ENCODE measurements at regions not wholly inside any gene's neighbourhood (a gene's known extent, or its start where the extent isn't known, plus 50 kb on each side); places are given as distances from the start of the nearest gene placed in this dataset.
"Not testable (repeated sequence)": the region's sequence is repeated elsewhere in the genome, so short reads cannot be mapped to it uniquely, and the experiment has no call there.

DNA sequence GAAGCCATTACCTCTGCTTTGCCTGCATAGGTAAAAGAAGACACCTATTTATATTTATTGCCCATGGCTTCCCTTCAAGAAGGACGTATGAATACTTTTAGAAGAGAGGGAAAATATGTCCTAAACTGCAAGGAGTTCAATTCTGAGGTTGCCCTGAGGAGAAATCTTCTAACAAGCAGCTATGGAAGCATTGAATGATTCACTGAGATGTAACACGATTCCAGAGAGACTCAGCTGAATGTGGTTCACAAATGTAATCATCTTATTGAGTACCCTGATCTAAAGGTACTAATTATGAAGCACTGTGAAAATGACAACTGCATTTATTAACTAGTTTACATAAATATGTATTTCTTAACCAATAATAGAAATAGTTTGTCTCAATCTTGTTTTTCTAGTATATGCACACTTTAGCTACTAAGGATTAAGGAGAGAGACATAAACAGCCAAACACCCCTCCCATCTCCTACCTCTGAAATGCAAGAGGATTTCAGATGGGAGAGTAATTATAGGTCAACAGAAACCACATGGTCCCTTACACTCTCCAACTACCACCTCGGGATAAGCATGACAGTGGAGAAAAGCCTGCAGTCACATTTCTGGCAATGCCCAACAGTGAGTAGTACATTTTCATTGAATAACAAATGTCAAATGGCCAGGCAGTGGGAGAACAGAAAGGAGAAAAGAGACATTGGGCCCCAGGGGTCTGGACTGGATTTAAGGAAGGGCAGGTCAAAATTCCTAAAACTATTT lies 506.2 kb upstream of the IL12A start:
- H3K27me3 ChIP-seq (ENCODE audit: control insufficient read depth, insufficient read depth, low read length): no peaks in the 10 kb centered on the region
- no peak overlapping the region for H3K9ac ChIP-seq (ENCODE audit: low read depth, low read length)
- H3K36me3 ChIP-seq (ENCODE audit: insufficient read depth, low read length): no peaks in the 10 kb centered on the region
- H3K9me3 ChIP-seq (replicated peaks; ENCODE audit: low read length): no peaks in the 10 kb centered on the region
- H3K4me1 ChIP-seq (ENCODE audit: control insufficient read depth, insufficient read depth, low read length): no peaks in the 10 kb centered on the region
- no peak overlapping the region for H3K4me2 ChIP-seq (ENCODE audit: low read length)
- H3K4me3 ChIP-seq (ENCODE audit: low read length): no peak overlapping the region

DNA sequence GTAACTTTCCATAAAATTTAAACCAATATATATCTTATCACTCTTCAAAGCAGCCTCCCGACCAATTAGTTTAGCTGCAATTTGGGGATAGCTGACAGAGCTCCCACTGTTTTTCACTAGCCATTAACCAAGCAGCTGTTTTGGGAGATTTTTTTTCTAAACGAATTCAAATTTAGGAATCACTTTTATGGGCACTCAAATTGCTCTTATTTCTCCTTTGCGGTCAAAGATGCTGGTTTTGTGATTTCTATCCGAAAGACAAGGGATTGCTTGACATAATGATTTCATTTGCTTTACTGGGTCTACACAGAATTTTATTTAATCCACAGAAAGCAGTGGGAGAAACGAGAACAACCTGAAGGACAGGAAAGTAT lies 505.7 kb upstream of the IL12A start:
- H3K9ac ChIP-seq (ENCODE audit: low read depth, low read length): no peak overlapping the region
- no peak overlapping the region for H3K4me3 ChIP-seq (ENCODE audit: low read length)
- H3K4me2 ChIP-seq (ENCODE audit: low read length): no peak overlapping the region
- no peaks in the 10 kb centered on the region for H3K9me3 ChIP-seq (replicated peaks; ENCODE audit: low read length)
- no peaks in the 10 kb centered on the region for H3K36me3 ChIP-seq (ENCODE audit: insufficient read depth, low read length)
- no peaks in the 10 kb centered on the region for H3K27me3 ChIP-seq (ENCODE audit: control insufficient read depth, insufficient read depth, low read length)
- H3K4me1 ChIP-seq (ENCODE audit: control insufficient read depth, insufficient read depth, low read length): no peaks in the 10 kb centered on the region

DNA sequence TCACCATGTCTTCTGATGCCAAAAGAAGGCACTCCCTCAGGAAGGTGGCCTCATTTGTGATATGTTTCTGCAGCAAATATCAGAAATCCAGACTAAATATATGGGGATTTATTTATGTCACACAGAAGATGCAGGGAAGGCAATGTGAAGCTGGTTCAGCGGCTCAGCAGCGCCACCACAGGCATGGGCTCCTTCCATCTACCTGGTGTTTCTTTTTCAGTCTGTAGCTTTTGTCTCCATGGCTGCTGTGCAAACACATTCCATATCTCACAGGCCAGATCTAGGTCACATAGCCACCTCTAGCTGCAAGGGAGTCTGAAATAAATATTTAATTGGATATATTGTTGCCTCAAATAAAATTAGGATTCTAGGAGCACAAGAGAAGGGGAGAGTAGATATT lies 502.1 kb upstream of the IL12A start:
- no peak overlapping the region for H3K4me3 ChIP-seq (ENCODE audit: low read length)
- H3K4me1 ChIP-seq (ENCODE audit: control insufficient read depth, insufficient read depth, low read length): no peaks in the 10 kb centered on the region
- no peaks in the 10 kb centered on the region for H3K27me3 ChIP-seq (ENCODE audit: control insufficient read depth, insufficient read depth, low read length)
- H3K36me3 ChIP-seq (ENCODE audit: insufficient read depth, low read length): no peaks in the 10 kb centered on the region
- no peak overlapping the region for H3K4me2 ChIP-seq (ENCODE audit: low read length)
- H3K9ac ChIP-seq (ENCODE audit: low read depth, low read length): no peak overlapping the region
- H3K9me3 ChIP-seq (replicated peaks; ENCODE audit: low read length): no peaks in the 10 kb centered on the region

DNA sequence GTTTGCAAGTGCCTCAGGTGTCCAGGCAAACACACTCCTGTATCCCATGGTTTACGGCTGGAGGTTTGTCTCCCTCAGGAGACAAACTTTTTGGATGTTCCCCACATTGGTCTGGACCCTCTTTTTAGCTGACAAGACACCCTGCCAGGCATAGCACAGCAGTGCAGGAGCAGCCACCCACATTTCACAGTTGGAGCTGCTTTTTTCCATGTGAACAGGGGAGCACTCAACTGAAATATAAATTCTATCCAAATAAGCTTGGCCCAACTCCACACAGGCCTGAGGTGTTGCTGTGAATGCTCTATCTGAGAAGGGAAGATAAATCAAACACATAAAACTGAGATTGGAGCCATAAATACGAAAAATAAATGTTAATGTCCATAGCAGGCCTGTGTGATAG lies 501.3 kb upstream of the IL12A start:
- no peak overlapping the region for H3K4me2 ChIP-seq (ENCODE audit: low read length)
- no peaks in the 10 kb centered on the region for H3K27me3 ChIP-seq (ENCODE audit: control insufficient read depth, insufficient read depth, low read length)
- H3K4me3 ChIP-seq (ENCODE audit: low read length): no peak overlapping the region
- no peaks in the 10 kb centered on the region for H3K9me3 ChIP-seq (replicated peaks; ENCODE audit: low read length)
- H3K36me3 ChIP-seq (ENCODE audit: insufficient read depth, low read length): no peaks in the 10 kb centered on the region
- no peak overlapping the region for H3K9ac ChIP-seq (ENCODE audit: low read depth, low read length)
- H3K4me1 ChIP-seq (ENCODE audit: control insufficient read depth, insufficient read depth, low read length): no peaks in the 10 kb centered on the region

DNA sequence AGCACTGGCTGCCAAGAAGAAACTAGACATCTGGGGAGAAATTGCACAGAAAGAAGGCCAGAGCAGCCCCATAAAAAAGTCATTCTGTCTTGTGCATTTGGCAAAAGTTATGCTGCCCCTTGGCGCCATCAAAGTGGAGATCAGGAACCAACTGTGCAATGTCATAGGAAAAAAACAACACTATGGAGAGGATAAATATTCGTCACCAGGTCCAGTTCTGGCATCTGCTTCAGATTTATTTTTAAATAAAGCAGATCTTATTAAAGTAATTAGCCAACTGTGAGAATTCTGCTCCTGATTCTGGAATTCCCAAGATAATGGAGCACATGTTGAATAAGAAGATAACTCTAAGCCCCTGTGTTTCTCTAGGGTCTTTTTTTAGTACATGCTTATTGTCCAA lies 500.0 kb upstream of the IL12A start:
- no peak overlapping the region for H3K4me2 ChIP-seq (ENCODE audit: low read length)
- H3K9ac ChIP-seq (ENCODE audit: low read depth, low read length): no peak overlapping the region
- H3K27me3 ChIP-seq (ENCODE audit: control insufficient read depth, insufficient read depth, low read length): no peaks in the 10 kb centered on the region
- no peaks in the 10 kb centered on the region for H3K36me3 ChIP-seq (ENCODE audit: insufficient read depth, low read length)
- no peaks in the 10 kb centered on the region for H3K9me3 ChIP-seq (replicated peaks; ENCODE audit: low read length)
- no peaks in the 10 kb centered on the region for H3K4me1 ChIP-seq (ENCODE audit: control insufficient read depth, insufficient read depth, low read length)
- no peak overlapping the region for H3K4me3 ChIP-seq (ENCODE audit: low read length)

DNA sequence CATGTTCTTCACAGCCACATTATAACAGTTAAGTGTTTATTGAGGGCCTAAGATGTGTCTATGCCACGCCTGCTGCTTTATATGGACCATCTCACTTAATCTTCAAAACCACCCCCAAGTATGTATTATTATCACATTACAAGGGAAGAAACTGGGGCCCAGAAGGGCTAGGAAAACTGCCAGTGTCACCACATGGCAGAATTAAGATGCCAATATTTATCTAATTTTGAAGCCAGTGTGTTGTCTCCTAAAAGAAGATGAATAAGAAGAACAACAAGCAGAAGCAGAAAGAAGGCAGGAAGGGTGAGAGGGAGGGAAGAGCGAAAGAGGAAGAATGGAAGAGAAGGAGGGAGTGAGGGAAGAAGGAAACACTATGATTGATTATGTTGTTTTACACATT lies 491.3 kb upstream of the IL12A start:
- no peak overlapping the region for H3K4me2 ChIP-seq (ENCODE audit: low read length)
- no peaks in the 10 kb centered on the region for H3K27me3 ChIP-seq (ENCODE audit: control insufficient read depth, insufficient read depth, low read length)
- no peak overlapping the region for H3K9ac ChIP-seq (ENCODE audit: low read depth, low read length)
- peaks cover 8% of the 10 kb centered on the region for H3K4me1 ChIP-seq (ENCODE audit: control insufficient read depth, insufficient read depth, low read length)
- no peaks in the 10 kb centered on the region for H3K9me3 ChIP-seq (replicated peaks; ENCODE audit: low read length)
- no peaks in the 10 kb centered on the region for H3K36me3 ChIP-seq (ENCODE audit: insufficient read depth, low read length)
- no peak overlapping the region for H3K4me3 ChIP-seq (ENCODE audit: low read length)

DNA sequence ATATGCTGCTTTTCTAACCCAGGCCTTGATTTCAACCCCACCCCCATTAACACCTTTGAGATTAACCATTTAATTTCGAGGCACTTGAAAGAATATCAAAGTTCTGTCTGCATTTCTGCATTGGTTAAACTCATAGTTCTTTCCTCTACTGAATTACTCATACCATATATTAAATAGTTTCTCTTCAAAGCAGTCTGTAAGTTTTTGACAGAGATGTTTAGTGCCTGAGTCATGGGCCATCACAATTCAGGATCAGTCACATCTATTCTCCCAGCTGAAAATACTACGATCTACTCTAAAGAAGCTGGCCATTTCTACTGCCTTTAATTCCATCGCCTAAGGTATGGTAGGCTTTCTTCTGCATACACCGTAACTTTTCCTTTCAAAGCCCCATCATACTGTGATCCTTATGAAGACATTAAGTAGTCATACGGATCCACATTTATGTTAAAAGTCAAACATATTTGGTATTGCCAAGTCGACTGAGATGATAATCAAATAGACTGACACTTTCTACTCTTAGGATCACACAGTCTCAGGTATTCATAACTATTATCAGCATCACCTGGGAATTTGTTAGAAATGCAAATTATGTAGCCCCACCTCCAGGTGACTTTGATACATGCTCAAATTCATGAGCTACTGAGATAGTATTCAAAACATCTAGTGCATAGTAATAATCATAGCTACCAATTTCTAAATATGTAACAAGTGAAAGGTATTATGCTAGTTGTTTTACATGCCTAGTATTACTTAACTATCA lies 489.4 kb upstream of the IL12A start:
- H3K27me3 ChIP-seq (ENCODE audit: control insufficient read depth, insufficient read depth, low read length): no peaks in the 10 kb centered on the region

DNA sequence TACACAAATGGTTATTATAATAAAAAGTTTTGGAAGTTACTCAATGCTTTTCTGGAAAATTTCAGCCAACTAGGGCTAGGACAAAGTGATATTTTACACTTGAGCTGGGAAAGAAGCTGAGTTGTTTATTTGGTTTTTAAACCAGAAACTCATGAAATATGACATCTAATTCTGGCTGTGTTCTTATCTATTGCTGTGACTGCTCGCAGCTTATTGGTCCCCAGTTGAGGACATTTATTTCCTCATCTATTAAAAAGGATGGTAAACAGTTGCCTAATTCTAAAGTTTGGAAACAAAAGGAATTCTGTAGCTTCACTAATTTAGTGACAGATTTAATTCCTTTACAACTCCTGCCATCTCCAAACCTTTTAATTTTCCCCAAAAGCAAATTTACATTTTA lies 487.6 kb upstream of the IL12A start:
- Histone ChIP-seq H3K9me3 (replicated peaks; ENCODE audit: low read length) (no peaks in the 10 kb centered on the region), H3K4me1 (ENCODE audit: control insufficient read depth, insufficient read depth, low read length) (peaks cover 8% of the 10 kb centered on the region), H3K36me3 (ENCODE audit: insufficient read depth, low read length) (no peaks in the 10 kb centered on the region), H3K4me2 (ENCODE audit: low read length) (no peak overlapping the region), H3K27me3 (ENCODE audit: control insufficient read depth, insufficient read depth, low read length) (no peaks in the 10 kb centered on the region), H3K4me3 (ENCODE audit: low read length) (no peak overlapping the region), H3K9ac (ENCODE audit: low read depth, low read length) (no peak overlapping the region)

More for the DNA sequence above, 489.4 kb upstream of the IL12A start:
- H3K4me1 ChIP-seq (ENCODE audit: control insufficient read depth, insufficient read depth, low read length): peaks cover 8% of the 10 kb centered on the region
- H3K4me2 ChIP-seq (ENCODE audit: low read length): peak overlapping the region; percentile 9
- H3K9me3 ChIP-seq (replicated peaks; ENCODE audit: low read length): no peaks in the 10 kb centered on the region
- H3K36me3 ChIP-seq (ENCODE audit: insufficient read depth, low read length): no peaks in the 10 kb centered on the region
- no peak overlapping the region for H3K9ac ChIP-seq (ENCODE audit: low read depth, low read length)
- no peak overlapping the region for H3K4me3 ChIP-seq (ENCODE audit: low read length)

DNA sequence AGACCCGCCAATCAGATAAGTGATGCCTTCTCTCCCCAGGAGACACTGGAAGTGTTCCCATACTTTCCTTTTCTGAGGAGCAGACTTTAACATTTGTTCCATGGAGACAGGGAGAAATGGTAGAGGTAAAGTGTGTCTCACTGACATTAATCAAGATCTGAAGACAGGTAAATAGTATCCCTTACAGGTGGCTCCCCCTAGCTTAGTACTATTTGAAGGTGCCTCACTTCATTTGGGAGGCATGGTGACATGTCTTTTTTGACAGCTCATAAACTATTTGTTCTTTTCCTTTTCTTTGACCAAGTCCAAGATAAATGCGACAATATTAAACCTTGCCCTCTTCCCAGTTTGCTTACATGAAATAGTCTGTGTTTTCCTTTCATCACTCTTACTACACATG lies 485.6 kb upstream of the IL12A start:
- Histone ChIP-seq H3K4me3 (ENCODE audit: low read length) (no peak overlapping the region), H3K4me1 (ENCODE audit: control insufficient read depth, insufficient read depth, low read length) (peaks cover 8% of the 10 kb centered on the region), H3K4me2 (ENCODE audit: low read length) (no peak overlapping the region), H3K27me3 (ENCODE audit: control insufficient read depth, insufficient read depth, low read length) (no peaks in the 10 kb centered on the region), H3K9ac (ENCODE audit: low read depth, low read length) (no peak overlapping the region), H3K9me3 (replicated peaks; ENCODE audit: low read length) (no peaks in the 10 kb centered on the region), H3K36me3 (ENCODE audit: insufficient read depth, low read length) (no peaks in the 10 kb centered on the region)

DNA sequence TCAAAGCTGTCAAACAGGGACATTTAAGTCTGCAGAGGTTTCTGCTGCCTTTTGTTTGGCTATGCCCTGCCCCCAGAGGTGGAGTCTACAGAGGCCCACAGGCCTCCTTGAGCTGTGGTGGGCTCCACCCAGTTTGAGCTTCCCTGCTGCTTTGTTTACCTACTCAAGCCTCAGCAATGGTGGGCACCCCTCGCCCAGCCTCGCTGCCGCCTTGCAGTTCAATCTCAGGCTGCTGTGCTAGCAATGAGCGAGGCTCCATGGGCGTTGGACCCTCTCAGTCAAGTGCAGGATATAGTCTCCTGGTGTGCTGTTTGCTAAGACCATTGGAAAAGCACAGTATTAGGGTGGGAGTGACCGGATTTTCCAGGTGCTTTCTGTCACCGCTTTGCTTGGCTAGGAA lies 477.6 kb upstream of the IL12A start:
- H3K4me2 ChIP-seq (ENCODE audit: low read length); H3K9ac ChIP-seq (ENCODE audit: low read depth, low read length); H3K36me3 ChIP-seq (ENCODE audit: insufficient read depth, low read length); H3K9me3 ChIP-seq (replicated peaks; ENCODE audit: low read length); H3K4me1 ChIP-seq (ENCODE audit: control insufficient read depth, insufficient read depth, low read length); H3K27me3 ChIP-seq (ENCODE audit: control insufficient read depth, insufficient read depth, low read length); H3K4me3 ChIP-seq (ENCODE audit: low read length): not testable (repeated sequence)

DNA sequence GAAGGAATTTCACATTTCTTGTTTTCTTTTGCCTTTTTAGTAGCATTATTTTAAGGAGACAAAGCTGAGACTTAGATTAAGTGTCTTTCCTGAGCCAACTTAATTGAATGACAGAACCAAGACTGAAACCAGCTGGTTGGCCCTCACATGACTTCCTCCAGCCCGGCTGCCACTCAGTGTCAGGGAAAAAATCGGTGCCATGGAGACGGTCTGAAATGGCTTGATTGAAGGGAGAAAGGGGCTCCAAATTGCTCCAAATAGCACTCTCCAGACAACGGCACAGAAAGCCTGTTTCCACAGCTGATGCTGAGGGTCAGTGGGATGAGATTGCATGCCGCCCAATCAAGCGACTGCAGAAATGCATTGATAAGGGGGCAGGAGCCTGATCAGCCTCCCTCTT lies 475.2 kb upstream of the IL12A start:
- Histone ChIP-seq H3K4me2 (ENCODE audit: low read length) (no peak overlapping the region), H3K36me3 (ENCODE audit: insufficient read depth, low read length) (no peaks in the 10 kb centered on the region), H3K4me3 (ENCODE audit: low read length) (no peak overlapping the region), H3K9ac (ENCODE audit: low read depth, low read length) (no peak overlapping the region), H3K4me1 (ENCODE audit: control insufficient read depth, insufficient read depth, low read length) (no peaks in the 10 kb centered on the region), H3K9me3 (replicated peaks; ENCODE audit: low read length) (no peaks in the 10 kb centered on the region), H3K27me3 (ENCODE audit: control insufficient read depth, insufficient read depth, low read length) (no peaks in the 10 kb centered on the region)

DNA sequence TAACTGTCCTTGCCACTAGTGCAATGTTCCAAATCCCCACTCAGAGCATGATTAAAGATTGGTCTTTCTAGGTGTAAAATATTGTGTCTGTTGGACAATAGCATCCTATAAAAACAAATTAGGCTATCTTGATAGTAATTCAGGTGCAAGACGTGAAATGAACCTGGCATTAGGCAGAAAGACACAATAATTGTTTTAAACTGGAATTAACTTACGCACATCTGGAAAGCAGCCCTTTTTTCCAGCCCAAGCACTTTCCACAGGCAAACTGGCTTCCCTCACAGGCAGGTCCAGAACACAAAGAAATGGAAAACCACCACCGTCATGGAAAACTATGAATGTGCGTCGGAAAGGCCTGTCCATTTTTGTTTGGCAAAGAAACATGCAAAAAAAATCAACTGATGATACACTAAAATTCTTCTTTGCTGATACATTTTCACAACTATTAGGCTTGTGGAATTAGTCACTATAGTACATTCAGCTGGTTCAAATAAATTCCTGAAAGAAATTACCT lies 474.7 kb upstream of the IL12A start:
- no peaks in the 10 kb centered on the region for H3K4me1 ChIP-seq (ENCODE audit: control insufficient read depth, insufficient read depth, low read length)
- H3K9ac ChIP-seq (ENCODE audit: low read depth, low read length): no peak overlapping the region
- no peaks in the 10 kb centered on the region for H3K9me3 ChIP-seq (replicated peaks; ENCODE audit: low read length)
- no peaks in the 10 kb centered on the region for H3K27me3 ChIP-seq (ENCODE audit: control insufficient read depth, insufficient read depth, low read length)
- H3K4me2 ChIP-seq (ENCODE audit: low read length): no peak overlapping the region
- H3K36me3 ChIP-seq (ENCODE audit: insufficient read depth, low read length): no peaks in the 10 kb centered on the region
- H3K4me3 ChIP-seq (ENCODE audit: low read length): no peak overlapping the region
